H1 (cell line): ENCODE measurements at regions not wholly inside any gene's neighbourhood (a gene's known extent, or its start where the extent isn't known, plus 50 kb on each side); places are given as distances from the start of the nearest gene placed in this dataset.

Source experiments
- CTCF ChIA-PET: fragments of 300-600 bp; sonication (Branson Sonifier 250); formaldehyde crosslinking; loops from one replicate; lab custom pipeline; 2021; ENCODE audit not compliant: partially characterized antibody; lab: Charles Lee
- POLR2A ChIA-PET: fragments of 300-600 bp; sonication (Branson Sonifier 250); formaldehyde crosslinking; loops from one replicate; lab custom pipeline; 2021; ENCODE audit warnings: inconsistent platforms; ENCODE audit not compliant: partially characterized antibody; lab: Charles Lee
- DNase-seq, 2 experiments: peaks; one replicate each; pipeline versions ENCODE4 v3.0.0 to v3.0.0-alpha.2; 2010 to 2022; ENCODE audit warnings: low spot score in 2 of 2, low read depth in 1 of 2, mixed read lengths in 1 of 2
- FAIRE-seq: peaks from 2 replicates; lab custom pipeline; 2011; peaks lifted over from hg19 to GRCh38; lab: Jason Lieb, UNC
- H2AFZ ChIP-seq: 2 replicates; pipeline ENCODE4 v1.8.1; 2012; ENCODE audit warnings: low read length, inconsistent platforms
- H2AK5ac ChIP-seq: 2 replicates; pipeline ENCODE4 v1.6.1; 2013; ENCODE audit warnings: low read depth, low read length
- H2BK120ac ChIP-seq: replicated peaks from 2 replicates; pipeline ENCODE3; 2013; ENCODE audit warnings: low read depth, low read length, inconsistent platforms
- H2BK12ac ChIP-seq: 2 replicates; pipeline ENCODE4 v1.6.1; 2013; ENCODE audit warnings: low read depth, low read length
- H2BK15ac ChIP-seq: 2 replicates; pipeline ENCODE4 v1.6.1; 2013; ENCODE audit warnings: low read length
- H2BK20ac ChIP-seq: 2 replicates; pipeline ENCODE4 v1.6.1; 2013; ENCODE audit warnings: low read length
- H2BK5ac ChIP-seq: 2 replicates; pipeline ENCODE4 v1.6.1; 2013; ENCODE audit warnings: low read depth, low read length
- H3K14ac ChIP-seq: 2 replicates; pipeline ENCODE4 v1.6.1; 2013; ENCODE audit warnings: inconsistent platforms; ENCODE audit not compliant: insufficient read length
- H3K18ac ChIP-seq: 2 replicates; pipeline ENCODE4 v1.6.1; 2013; ENCODE audit warnings: low read length; ENCODE audit errors: extremely low read depth
- H3K23ac ChIP-seq: 2 replicates; pipeline ENCODE4 v1.6.1; 2013; ENCODE audit warnings: inconsistent platforms; ENCODE audit not compliant: insufficient read length
- H3K23me2 ChIP-seq: 2 replicates; pipeline ENCODE4 v1.6.1; 2013; ENCODE audit warnings: low read depth, low read length
- H3K27ac ChIP-seq: 2 replicates; pipeline ENCODE4 v1.6.1; 2011; ENCODE audit warnings: low read depth, low read length, inconsistent platforms
- H3K27me3 ChIP-seq, 4 experiments: replicated peaks in 1 of 4; 1 replicate in 1 of 4; 2 replicates in 3 of 4; pipeline versions ENCODE4 v1.6.1 to v1.8.1; 2011 to 2013; ENCODE audit warnings: low read length in 3 of 4, mild to moderate bottlenecking in 3 of 4, inconsistent platforms in 2 of 4, mixed read lengths in 2 of 4, moderate library complexity in 1 of 4; ENCODE audit not compliant: control insufficient read depth in 3 of 4, insufficient read depth in 3 of 4; ENCODE audit errors: extremely low read depth in 1 of 4
- H3K36me3 ChIP-seq, 4 experiments: 2 replicates each; pipeline versions ENCODE4 v1.6.1 to v1.8.1; 2011 to 2013; ENCODE audit warnings: mild to moderate bottlenecking in 4 of 4, low read length in 3 of 4, moderate library complexity in 2 of 4, control low read depth in 1 of 4, inconsistent platforms in 1 of 4; ENCODE audit not compliant: insufficient read depth in 4 of 4, control insufficient read depth in 2 of 4
- H3K4ac ChIP-seq: replicated peaks from 2 replicates; pipeline ENCODE3; 2013; ENCODE audit warnings: low read length, low read depth, mixed read lengths, inconsistent platforms; ENCODE audit not compliant: insufficient read length
- H3K4me1 ChIP-seq, 4 experiments: replicated peaks in 1 of 4; 1 replicate in 1 of 4; 2 replicates in 3 of 4; pipeline versions ENCODE4 v1.6.1 to v1.8.1; 2011 to 2013; ENCODE audit warnings: low read length in 3 of 4, inconsistent platforms in 2 of 4, mixed read lengths in 1 of 4; ENCODE audit not compliant: insufficient read depth in 4 of 4, control insufficient read depth in 3 of 4
- H3K4me2 ChIP-seq, 2 experiments: 2 replicates each; pipeline versions ENCODE4 v1.6.1 to v1.8.1; 2011 to 2013; ENCODE audit warnings: low read depth in 2 of 2, low read length in 2 of 2, control low read depth in 1 of 2, inconsistent platforms in 1 of 2, mild to moderate bottlenecking in 1 of 2; ENCODE audit not compliant: insufficient read depth in 1 of 2
- H3K4me3 ChIP-seq, 4 experiments: fragments of 200-600, 300-600 bp in 1 of 4; sonication (generic), shearing (Covaris generic), sonication (Bioruptor Twin) in 1 of 4; 2 replicates each; pipeline versions ENCODE4 v1.5.1 to v1.8.1; 2011 to 2016; ENCODE audit warnings: low read length in 4 of 4, low read depth in 3 of 4, control low read depth in 2 of 4, inconsistent platforms in 2 of 4, mild to moderate bottlenecking in 2 of 4, mixed read lengths in 1 of 4, moderate library complexity in 1 of 4; ENCODE audit not compliant: insufficient read depth in 2 of 4; ENCODE audit errors: extremely low read depth in 1 of 4
- H3K56ac ChIP-seq: replicated peaks from 2 replicates; pipeline ENCODE3; 2013; ENCODE audit warnings: low read depth, mild to moderate bottlenecking, mixed read lengths, low read length, inconsistent platforms; ENCODE audit not compliant: insufficient read length
- H3K79me1 ChIP-seq: 2 replicates; pipeline ENCODE4 v1.6.1; 2013; ENCODE audit warnings: low read depth, low read length, control low read depth
- H3K79me2 ChIP-seq, 2 experiments: 2 replicates each; pipeline versions ENCODE4 v1.6.1 to v1.8.1; 2012 to 2013; ENCODE audit warnings: low read length in 2 of 2, mild to moderate bottlenecking in 2 of 2, inconsistent platforms in 1 of 2; ENCODE audit not compliant: insufficient read depth in 2 of 2, control insufficient read depth in 1 of 2
- H3K9ac ChIP-seq, 4 experiments: replicated peaks in 1 of 4; 1 replicate in 1 of 4; 2 replicates in 3 of 4; pipeline versions ENCODE4 v1.6.1 to v1.8.1; 2011 to 2013; ENCODE audit warnings: low read depth in 3 of 4, low read length in 3 of 4, control low read depth in 2 of 4, mild to moderate bottlenecking in 2 of 4, moderate library complexity in 2 of 4, inconsistent platforms in 1 of 4; ENCODE audit errors: extremely low read depth in 1 of 4
- H3K9me3 ChIP-seq, 2 experiments: 2 replicates each; pipeline versions ENCODE4 v1.6.1 to v1.8.1; 2012 to 2013; ENCODE audit warnings: mild to moderate bottlenecking in 2 of 2, moderate library complexity in 2 of 2, control low read depth in 1 of 2, inconsistent platforms in 1 of 2, low read depth in 1 of 2, low read length in 1 of 2, mixed read lengths in 1 of 2; ENCODE audit not compliant: insufficient read depth in 2 of 2
- H4K20me1 ChIP-seq, 2 experiments: replicated peaks in 1 of 2; 2 replicates each; pipeline versions ENCODE3 to v1.8.1; 2011 to 2013; ENCODE audit warnings: inconsistent platforms in 2 of 2, low read length in 2 of 2, mild to moderate bottlenecking in 1 of 2; ENCODE audit not compliant: insufficient read depth in 2 of 2, control insufficient read depth in 1 of 2
- H4K5ac ChIP-seq: 2 replicates; pipeline ENCODE4 v1.6.1; 2013; ENCODE audit warnings: low read length, low read depth, mixed read lengths, inconsistent platforms; ENCODE audit not compliant: insufficient read length
- H4K8ac ChIP-seq: 2 replicates; pipeline ENCODE4 v1.8.0; 2013; ENCODE audit warnings: mild to moderate bottlenecking, moderate library complexity, low read length, inconsistent platforms; ENCODE audit not compliant: insufficient read depth; ENCODE audit errors: extremely low read depth
- H4K91ac ChIP-seq: replicated peaks from 2 replicates; pipeline ENCODE3; 2013; ENCODE audit warnings: low read length, mixed read lengths, inconsistent platforms; ENCODE audit not compliant: insufficient read length
- ATF2 ChIP-seq: IDR thresholded peaks from 2 replicates; pipeline ENCODE4 v1.6.1; 2012; ENCODE audit warnings: low read length, inconsistent platforms
- CBX8 ChIP-seq: fragments of 300-800, 300-1000 bp; sonication (generic); IDR thresholded peaks from 2 replicates; pipeline ENCODE4 v1.7.1; 2016; ENCODE audit warnings: low read depth, low read length, borderline replicate concordance
- MAX ChIP-seq: IDR thresholded peaks from 2 replicates; pipeline ENCODE4 v1.6.1; 2012; ENCODE audit warnings: inconsistent platforms
- POLR2AphosphoS5 ChIP-seq: IDR thresholded peaks from 2 replicates; pipeline ENCODE4 v1.6.1; 2011; ENCODE audit warnings: low read depth, low read length
- SAP30 ChIP-seq: fragments of 300-600 bp; sonication (generic); IDR thresholded peaks from 2 replicates; pipeline ENCODE4 v1.7.1; 2012; ENCODE audit warnings: low read length, moderate library complexity, mild to moderate bottlenecking, inconsistent platforms; ENCODE audit not compliant: insufficient read depth, insufficient replicate concordance
- SP1 ChIP-seq: IDR thresholded peaks from 2 replicates; pipeline ENCODE4 v1.6.1; 2011; ENCODE audit warnings: low read depth, low read length
- YY1 ChIP-seq: IDR thresholded peaks from 2 replicates; pipeline ENCODE4 v1.6.1; 2011; ENCODE audit warnings: low read depth, mild to moderate bottlenecking, low read length
- WGBS, 2 experiments: shearing (Covaris generic) in 1 of 2; methylation state at CpG; one replicate each; pipeline versions ENCODE4 v1.1.6 to v1.1.7; 2013 to 2015; ENCODE audit warnings: low lambda C conversion rate in 2 of 2, mixed read lengths in 2 of 2, inconsistent platforms in 1 of 2, low coverage in 1 of 2, missing lambda C conversion rate in 1 of 2; ENCODE audit not compliant: insufficient replicate concordance in 2 of 2, insufficient coverage in 1 of 2, insufficient read length in 1 of 2; ENCODE audit errors: extremely low coverage in 1 of 2, missing lambda C conversion rate in 1 of 2; 5-methylcytosine and 5-hydroxymethylcytosine counted together

GRCh38 chr11:127249576-127249975 is 249.0 kb upstream of the KIRREL3 start:
- Histone ChIP-seq H4K91ac (no peak overlapping the region), H2BK120ac (no peak overlapping the region), H3K4me2 (no peak overlapping the region), H3K4me1 (peaks cover 0 to 2% (median 0%) of the 10 kb centered on the region in 4 experiments; a peak in 2 of 7 replicates), H2BK20ac (no peak overlapping the region), H3K79me1 (no peaks in the 10 kb centered on the region), H3K4me3 (no peak overlapping the region), H4K20me1 (no peaks in the 10 kb centered on the region), H2BK5ac (no peak overlapping the region), H3K9me3 (no peaks in the 10 kb centered on the region), H4K8ac (no peak overlapping the region), H3K36me3 (no peaks in the 10 kb centered on the region), H3K4ac (no peak overlapping the region), H3K27ac (no peak overlapping the region), H2AK5ac (no peak overlapping the region), H3K14ac (no peak overlapping the region), H2BK15ac (no peak overlapping the region), H3K9ac (no peak overlapping the region)
- ChIA-PET CTCF (interaction anchor here (1.5 kb wide), 1 partner anchor 32 kb away, joined by 3 read pairs; no protein-coding TSS in a partner anchor), POLR2A (no interaction called here)
- no peak for FAIRE-seq
- WGBS, 2 experiments = 98% methylated on average over 4 of the region's 4 CpGs; no CpG with 5 or more reads in 1 of the 2 experiments
- TF ChIP-seq SP1 (no peak), SAP30 (no peak), CBX8 (no peak), MAX (no peak), POLR2AphosphoS5 (no peak), ATF2 (no peak), YY1 (no peak)
- TF ChIP-seq, all 59 proteins: peak for 0
- no peaks in the 10 kb centered on the region for H3K23me2 ChIP-seq
- no peak overlapping the region for H3K56ac ChIP-seq
- no peak overlapping the region; the same call in 1 of the 2 replicates for H2AFZ ChIP-seq
- no peak overlapping the region for H3K18ac ChIP-seq
- no peak for DNase-seq
- H2BK12ac ChIP-seq = no peak overlapping the region
- no peaks in the 10 kb centered on the region for H3K79me2 ChIP-seq
- H4K5ac ChIP-seq = no peak overlapping the region
- no peaks in the 10 kb centered on the region for H3K27me3 ChIP-seq
- H3K23ac ChIP-seq = no peak overlapping the region
